Brain microvascular endothelial cell (primary cell): ENCODE measurements at regions not wholly inside any gene's neighbourhood (a gene's known extent, or its start where the extent isn't known, plus 50 kb on each side); places are given as distances from the start of the nearest gene placed in this dataset.

Source experiments
- DNase-seq: peaks from one replicate; pipeline ENCODE4 v3.0.0-alpha.2; 2020
- H3K27ac ChIP-seq: fragments of 250-450 bp; sonication (Bioruptor Pico); 2 replicates; pipeline ENCODE4 v1.5.1; 2020; ENCODE audit warnings: mild to moderate bottlenecking, moderate library complexity
- H3K27me3 ChIP-seq: fragments of 250-450 bp; sonication (Bioruptor Pico); replicated peaks from 2 replicates; pipeline ENCODE4 v1.5.1; 2020; ENCODE audit warnings: mild to moderate bottlenecking
- H3K36me3 ChIP-seq: fragments of 250-450 bp; sonication (Bioruptor Pico); replicated peaks from 2 replicates; pipeline ENCODE4 v1.5.1; 2020; ENCODE audit warnings: mild to moderate bottlenecking
- H3K4me3 ChIP-seq: 2 replicates; pipeline ENCODE4 v1.5.1; 2011; ENCODE audit warnings: low read depth, mild to moderate bottlenecking, control low read depth, low read length, moderate library complexity
- in situ Hi-C: cut with HindIII; loops from 2 replicates; pipeline ENCODE4 v1.10.0; 2017; ENCODE audit warnings: low sequenced_read_pairs, low pct_ligation_motif_present
- TF ChIP-seq, protein P1 (sequence below): IDR thresholded peaks from 2 replicates; pipeline ENCODE4 v1.5.1; 2011; ENCODE audit warnings: low read depth, mild to moderate bottlenecking, moderate library complexity, low read length, control low read depth, inconsistent platforms; ENCODE audit errors: missing control alignments

DNA sequence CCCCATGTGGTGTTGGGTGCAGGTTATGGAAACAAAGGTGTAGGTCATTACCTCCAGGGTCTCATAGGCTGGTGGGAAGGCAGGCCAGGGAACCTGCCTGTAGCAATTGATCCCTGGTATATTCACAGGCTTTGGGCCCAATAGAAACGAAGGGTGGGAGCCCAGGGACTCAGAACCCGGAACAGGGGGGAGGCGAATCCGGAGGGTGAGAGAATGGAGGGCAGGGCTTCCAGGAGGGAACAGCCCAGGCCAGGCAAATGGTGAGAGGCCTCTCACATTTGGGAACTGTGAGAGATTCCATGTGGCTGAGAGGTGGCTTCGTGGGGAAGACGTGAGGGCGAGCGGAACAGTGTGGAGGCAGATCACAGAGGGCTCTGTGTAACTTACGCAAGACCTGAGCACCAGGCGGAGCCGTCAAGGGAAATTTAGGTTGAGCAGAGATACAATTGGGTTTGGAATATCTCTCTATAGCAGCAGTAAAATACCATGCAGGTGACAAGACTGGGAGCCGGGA lies 267.1 kb downstream of the ERMARD start:
- Histone ChIP-seq H3K27me3 (no peaks in the 10 kb centered on the region), H3K27ac (no peak overlapping the region), H3K36me3 (no peaks in the 10 kb centered on the region), H3K4me3 (no peak overlapping the region)
- TF ChIP-seq, protein P1, sequence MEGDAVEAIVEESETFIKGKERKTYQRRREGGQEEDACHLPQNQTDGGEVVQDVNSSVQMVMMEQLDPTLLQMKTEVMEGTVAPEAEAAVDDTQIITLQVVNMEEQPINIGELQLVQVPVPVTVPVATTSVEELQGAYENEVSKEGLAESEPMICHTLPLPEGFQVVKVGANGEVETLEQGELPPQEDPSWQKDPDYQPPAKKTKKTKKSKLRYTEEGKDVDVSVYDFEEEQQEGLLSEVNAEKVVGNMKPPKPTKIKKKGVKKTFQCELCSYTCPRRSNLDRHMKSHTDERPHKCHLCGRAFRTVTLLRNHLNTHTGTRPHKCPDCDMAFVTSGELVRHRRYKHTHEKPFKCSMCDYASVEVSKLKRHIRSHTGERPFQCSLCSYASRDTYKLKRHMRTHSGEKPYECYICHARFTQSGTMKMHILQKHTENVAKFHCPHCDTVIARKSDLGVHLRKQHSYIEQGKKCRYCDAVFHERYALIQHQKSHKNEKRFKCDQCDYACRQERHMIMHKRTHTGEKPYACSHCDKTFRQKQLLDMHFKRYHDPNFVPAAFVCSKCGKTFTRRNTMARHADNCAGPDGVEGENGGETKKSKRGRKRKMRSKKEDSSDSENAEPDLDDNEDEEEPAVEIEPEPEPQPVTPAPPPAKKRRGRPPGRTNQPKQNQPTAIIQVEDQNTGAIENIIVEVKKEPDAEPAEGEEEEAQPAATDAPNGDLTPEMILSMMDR: no peak
- DNase-seq: no peak
- in situ Hi-C loops: no loop called here

DNA sequence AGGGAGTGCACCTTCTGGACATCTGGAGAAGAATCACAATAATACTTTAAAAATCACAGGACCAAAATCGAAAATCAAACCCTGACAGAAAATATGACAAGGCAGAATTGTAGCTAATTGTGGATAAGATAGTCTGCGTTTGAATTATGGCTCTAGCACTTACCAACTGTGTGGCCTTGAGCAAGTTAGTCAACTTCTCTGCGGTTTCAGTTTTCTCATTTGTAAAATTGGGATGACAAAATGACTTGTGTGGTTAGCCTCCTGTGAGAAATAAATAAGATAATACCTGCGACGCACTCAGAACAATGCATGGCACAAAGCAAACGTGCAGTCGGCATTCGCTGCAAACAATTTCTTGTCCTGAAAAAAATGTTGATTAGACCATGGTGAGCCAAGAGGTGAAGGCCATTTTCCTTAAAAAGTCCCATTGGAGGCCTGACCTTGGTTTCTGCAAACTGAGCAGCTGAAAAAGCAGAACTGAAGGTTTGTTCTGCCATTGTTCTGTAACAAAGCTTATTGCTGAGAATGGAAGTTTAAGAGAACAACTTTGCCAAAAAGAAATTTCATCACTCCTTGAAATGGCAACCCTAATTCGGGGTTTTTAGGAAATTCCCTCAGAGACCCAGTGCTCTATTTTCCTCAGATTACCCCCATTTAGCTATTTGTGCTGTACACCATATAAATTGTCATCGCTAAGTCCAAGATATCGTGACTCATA lies 266.3 kb downstream of the ERMARD start:
- H3K27me3 ChIP-seq: no peaks in the 10 kb centered on the region

DNA sequence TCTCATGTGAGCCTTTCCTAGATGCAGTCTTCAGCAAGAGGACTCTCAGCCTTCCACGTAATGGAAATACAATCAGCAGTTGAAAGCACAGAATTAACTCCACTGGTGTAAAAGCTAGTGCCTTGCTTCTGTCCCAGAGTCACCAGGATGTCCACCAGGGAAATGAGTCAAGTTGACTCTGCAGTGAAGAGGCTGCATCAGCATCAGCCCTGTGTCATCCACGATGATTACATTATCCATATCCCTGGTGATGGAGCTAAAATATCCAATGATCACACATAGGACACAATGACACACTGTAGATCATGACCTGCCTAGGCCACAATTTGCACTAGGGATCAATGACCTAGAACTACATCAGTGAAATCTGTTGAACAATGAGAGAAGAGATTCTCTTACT lies 262.4 kb downstream of the ERMARD start:
- in situ Hi-C loops: no loop called here
- TF ChIP-seq, protein P1: no peak
- no peaks in the 10 kb centered on the region for H3K36me3 ChIP-seq
- H3K27ac ChIP-seq: no peak overlapping the region
- no peaks in the 10 kb centered on the region for H3K27me3 ChIP-seq
- H3K4me3 ChIP-seq: no peak overlapping the region
- no peak for DNase-seq

More for the DNA sequence above, 266.3 kb downstream of the ERMARD start:
- TF ChIP-seq, protein P1: no peak
- H3K4me3 ChIP-seq: no peak overlapping the region
- in situ Hi-C loops: no loop called here
- H3K27ac ChIP-seq: no peak overlapping the region
- no peak for DNase-seq
- H3K36me3 ChIP-seq: no peaks in the 10 kb centered on the region

DNA sequence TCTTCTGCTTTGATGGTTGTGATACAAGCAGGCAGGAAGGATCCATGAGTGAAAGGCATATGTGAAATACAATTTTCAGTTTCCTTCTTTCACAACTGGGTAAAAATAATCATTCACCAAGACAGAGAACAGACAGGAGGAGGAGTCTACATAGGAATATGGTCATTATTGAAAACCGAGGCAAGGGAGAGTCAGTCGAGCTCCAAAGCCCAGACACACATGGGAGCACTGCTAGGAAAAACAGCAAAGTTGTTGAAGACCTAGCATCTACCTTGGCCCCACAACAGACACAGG lies 260.6 kb downstream of the ERMARD start:
- Histone ChIP-seq H3K27ac (no peak overlapping the region), H3K27me3 (no peaks in the 10 kb centered on the region), H3K36me3 (no peaks in the 10 kb centered on the region), H3K4me3 (no peak overlapping the region)
- in situ Hi-C loops: no loop called here
- no peak for DNase-seq
- TF ChIP-seq, protein P1: no peak

DNA sequence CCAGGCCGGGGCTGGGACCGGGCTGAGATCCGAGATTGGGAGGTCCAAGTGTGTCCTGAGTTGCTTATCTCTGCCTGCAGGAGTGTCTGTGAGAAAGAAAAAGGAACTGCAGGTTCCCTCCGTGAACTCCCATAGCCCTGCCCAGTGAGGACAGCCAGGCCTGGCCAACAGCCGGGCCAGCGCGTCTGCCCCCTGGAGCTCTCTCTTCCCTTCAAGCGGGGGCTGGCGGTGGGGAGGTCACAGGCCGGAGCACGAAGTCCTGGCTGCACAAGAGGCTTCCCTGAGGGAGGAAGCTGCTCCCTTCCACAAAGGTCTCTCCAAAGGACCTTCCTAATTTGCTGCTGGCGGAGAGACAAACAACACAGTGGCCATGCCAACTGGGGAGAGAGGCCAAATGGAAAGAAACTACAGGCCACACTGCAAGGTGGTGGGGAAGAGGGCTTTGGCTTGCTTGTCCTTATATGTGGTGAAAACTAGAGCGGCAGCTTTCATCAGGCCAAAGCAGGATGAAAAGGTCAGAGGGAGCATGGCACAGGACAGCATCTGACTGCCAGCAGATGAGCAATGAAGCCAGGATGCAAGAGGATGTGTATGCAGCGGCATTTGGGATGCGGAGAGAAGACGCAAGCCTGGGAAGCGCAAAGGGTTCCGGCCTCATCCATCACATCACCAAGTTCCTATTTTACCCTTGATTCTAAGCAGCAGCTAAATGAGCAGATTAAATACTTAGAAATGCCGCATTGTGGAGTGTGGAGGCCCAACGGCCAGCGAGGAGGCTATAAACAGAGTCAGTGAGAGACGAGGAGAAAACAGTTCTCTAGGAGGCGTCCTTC lies 260.0 kb downstream of the ERMARD start:
- Histone ChIP-seq H3K4me3 (no peak overlapping the region), H3K27me3 (no peaks in the 10 kb centered on the region), H3K36me3 (no peaks in the 10 kb centered on the region), H3K27ac (no peak overlapping the region)
- TF ChIP-seq, protein P1: no peak
- in situ Hi-C loops: no loop called here
- DNase-seq: no peak
